Sigmoid colon (tissue), 6 donors: ENCODE measurements at regions not wholly inside any gene's neighbourhood (a gene's known extent, or its start where the extent isn't known, plus 50 kb on each side); places are given as distances from the start of the nearest gene placed in this dataset.
"Not testable (repeated sequence)": the region's sequence is repeated elsewhere in the genome, so short reads cannot be mapped to it uniquely, and the experiment has no call there.

Experiments
- DNase-seq: peaks from one replicate; pipeline ENCODE4 v3.0.0-alpha.2; 2019
- H3K27ac ChIP-seq, 4 donors: fragments of 200-600 bp; sonication (generic); one replicate each; pipeline ENCODE4 v1.5.1; 2016 to 2019; ENCODE audit warnings: mild to moderate bottlenecking in 1 of 4
- H3K27me3 ChIP-seq, 3 donors: fragments of 200-600 bp; sonication (generic); one replicate each; pipeline ENCODE4 v1.5.1; 2019; ENCODE audit warnings: mild to moderate bottlenecking in 1 of 3
- H3K36me3 ChIP-seq, 4 donors: fragments of 200-600 bp; sonication (generic); one replicate each; pipeline ENCODE4 v1.5.1; 2016 to 2019
- H3K4me1 ChIP-seq, 4 donors: fragments of 200-600 bp; sonication (generic); one replicate each; pipeline ENCODE4 v1.5.1; 2017 to 2019
- H3K4me3 ChIP-seq, 4 donors: fragments of 200-600 bp; sonication (generic); one replicate each; pipeline ENCODE4 v1.5.1; 2017 to 2019; ENCODE audit warnings: mild to moderate bottlenecking in 2 of 4, moderate library complexity in 1 of 4
- H3K9me3 ChIP-seq, 4 donors: fragments of 200-600 bp in 3 of 4; sonication (generic) in 3 of 4; one replicate each; pipeline versions ENCODE4 v1.5.1 to v1.6.1; 2013 to 2019
- EP300 ChIP-seq, 4 donors: sonication (generic); formaldehyde crosslinking; IDR thresholded peaks; one replicate each; pipeline ENCODE4 v1.6.1; 2017; ENCODE audit warnings: antibody characterized with exemption in 4 of 4
- POLR2A ChIP-seq, 2 donors: fragments of 450-650 bp; IDR thresholded peaks; one replicate each; pipeline ENCODE4 v1.6.1; 2016; ENCODE audit warnings: antibody characterized with exemption in 2 of 2, mild to moderate bottlenecking in 2 of 2, moderate library complexity in 2 of 2
- POLR2AphosphoS5 ChIP-seq, 4 donors: sonication (generic); formaldehyde crosslinking; IDR thresholded peaks; one replicate each; pipeline ENCODE4 v1.6.1; 2017; ENCODE audit warnings: antibody characterized with exemption in 4 of 4
- WGBS, 2 donors: extraction: QIAGEN DNeasy Blood & Tissue Kit; methylation state at CpG; one replicate each; pipeline ENCODE4 v1.1.7; 2013; 5-methylcytosine and 5-hydroxymethylcytosine counted together
- intact Hi-C: fragments of 100-400 bp; cut with DNase I; formaldehyde crosslinking; loops from one replicate; pipeline ENCODE4 v1.15.1; 2023
- TF ChIP-seq, protein P1 (sequence below), 4 experiments: fragments of 450-650 bp in 3 of 4; fragments of 200-600 bp in 1 of 4; IDR thresholded peaks; one replicate each; pipeline ENCODE4 v1.5.1; 2016 to 2019; ENCODE audit warnings: antibody characterized with exemption in 4 of 4, mild to moderate bottlenecking in 3 of 4, moderate library complexity in 2 of 4
- donor health status: healthy with polysubstance abuse.
- donor health status: healthy.

DNA sequence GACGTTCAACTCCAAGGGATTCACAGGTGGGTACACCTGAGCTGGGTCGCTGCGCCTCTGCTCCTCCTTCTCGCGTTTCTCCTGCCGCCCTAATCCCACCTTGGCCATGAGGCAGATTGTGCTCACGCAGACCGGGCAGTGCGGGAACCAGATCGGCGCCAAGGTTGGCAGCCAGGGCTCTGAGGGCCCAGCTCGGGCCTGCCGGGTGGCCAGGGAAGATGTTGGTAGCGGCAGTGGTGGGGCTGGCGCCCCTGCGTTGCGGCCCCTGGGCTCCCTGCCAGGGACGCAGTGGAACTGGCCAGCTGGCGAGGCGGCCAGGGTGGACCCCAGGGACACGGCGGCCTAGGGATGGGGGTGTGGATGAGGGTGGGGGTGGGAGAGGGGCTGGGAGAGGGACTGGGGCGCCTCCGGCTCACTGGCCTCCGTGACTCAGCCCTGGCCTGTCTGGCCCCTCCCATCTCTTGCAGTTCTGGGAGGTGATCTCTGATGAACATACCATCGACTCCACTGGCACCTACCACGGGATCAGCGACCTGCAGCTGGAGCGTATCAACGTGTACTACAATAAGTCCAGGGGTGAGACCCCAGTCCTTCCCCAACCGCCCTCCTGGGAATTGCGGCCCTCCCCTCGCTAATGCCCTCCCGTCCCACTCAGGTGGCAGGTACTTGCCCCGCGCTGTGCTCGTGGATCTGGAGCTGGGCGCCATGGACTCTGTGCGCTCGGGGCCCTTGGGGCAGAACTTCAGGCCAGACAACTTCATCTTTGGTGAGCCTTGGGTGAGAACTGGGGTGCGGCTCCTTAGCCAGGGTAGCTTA is 114.9 kb upstream of the ALG10B start:
- Histone ChIP-seq H3K36me3 (no peaks in the 10 kb centered on the region), H3K27ac (no peak overlapping the region), H3K27me3 (no peaks in the 10 kb centered on the region), H3K9me3 (no peaks in the 10 kb centered on the region), H3K4me1 (no peaks in the 10 kb centered on the region), H3K4me3 (no peak overlapping the region)
- intact Hi-C loops, result no loop called here
- 93 to 94% methylated on average over 41 of the region's 41 CpGs for WGBS, 2 donors
- DNase-seq, result no peak
- TF ChIP-seq POLR2A (IDR thresholded peaks at IDR 0.05) (no peak), EP300 (IDR thresholded peaks at IDR 0.05) (no peak), POLR2AphosphoS5 (IDR thresholded peaks at IDR 0.05) (no peak)
- TF ChIP-seq, protein P1, sequence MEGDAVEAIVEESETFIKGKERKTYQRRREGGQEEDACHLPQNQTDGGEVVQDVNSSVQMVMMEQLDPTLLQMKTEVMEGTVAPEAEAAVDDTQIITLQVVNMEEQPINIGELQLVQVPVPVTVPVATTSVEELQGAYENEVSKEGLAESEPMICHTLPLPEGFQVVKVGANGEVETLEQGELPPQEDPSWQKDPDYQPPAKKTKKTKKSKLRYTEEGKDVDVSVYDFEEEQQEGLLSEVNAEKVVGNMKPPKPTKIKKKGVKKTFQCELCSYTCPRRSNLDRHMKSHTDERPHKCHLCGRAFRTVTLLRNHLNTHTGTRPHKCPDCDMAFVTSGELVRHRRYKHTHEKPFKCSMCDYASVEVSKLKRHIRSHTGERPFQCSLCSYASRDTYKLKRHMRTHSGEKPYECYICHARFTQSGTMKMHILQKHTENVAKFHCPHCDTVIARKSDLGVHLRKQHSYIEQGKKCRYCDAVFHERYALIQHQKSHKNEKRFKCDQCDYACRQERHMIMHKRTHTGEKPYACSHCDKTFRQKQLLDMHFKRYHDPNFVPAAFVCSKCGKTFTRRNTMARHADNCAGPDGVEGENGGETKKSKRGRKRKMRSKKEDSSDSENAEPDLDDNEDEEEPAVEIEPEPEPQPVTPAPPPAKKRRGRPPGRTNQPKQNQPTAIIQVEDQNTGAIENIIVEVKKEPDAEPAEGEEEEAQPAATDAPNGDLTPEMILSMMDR (IDR thresholded peaks at IDR 0.05), result no peak

DNA sequence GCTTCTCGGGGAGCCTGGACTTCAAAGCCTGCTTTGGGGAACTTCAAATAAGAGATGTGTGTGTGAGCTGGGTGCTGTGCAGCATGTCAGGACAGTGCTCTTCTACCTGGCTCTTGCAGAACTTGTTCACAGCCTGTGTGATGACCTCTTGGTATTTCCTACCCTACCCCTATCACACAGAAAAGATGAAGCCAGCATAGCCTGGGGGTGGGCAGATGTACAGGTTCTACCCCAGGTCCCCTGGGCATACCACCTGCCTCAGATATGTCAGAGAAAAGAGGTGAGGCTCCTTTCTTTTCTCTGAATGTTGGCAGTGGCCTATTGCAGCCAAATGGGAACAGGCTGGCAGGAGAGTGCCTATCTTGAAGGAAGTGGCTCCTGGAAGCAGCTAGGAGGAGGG is 111.7 kb upstream of the ALG10B start:
- Histone ChIP-seq H3K36me3 (no peaks in the 10 kb centered on the region), H3K27me3 (no peaks in the 10 kb centered on the region), H3K27ac (no peak overlapping the region), H3K4me1 (no peaks in the 10 kb centered on the region), H3K9me3 (no peaks in the 10 kb centered on the region), H3K4me3 (no peak overlapping the region)
- intact Hi-C loops, result no loop called here
- TF ChIP-seq EP300 (IDR thresholded peaks at IDR 0.05) (no peak), POLR2A (IDR thresholded peaks at IDR 0.05) (no peak), POLR2AphosphoS5 (IDR thresholded peaks at IDR 0.05) (no peak)
- TF ChIP-seq, protein P1 (IDR thresholded peaks at IDR 0.05), result no peak
- no peak for DNase-seq
- 89 to 91% methylated on average over 1 of the region's 1 CpG for WGBS, 2 donors

DNA sequence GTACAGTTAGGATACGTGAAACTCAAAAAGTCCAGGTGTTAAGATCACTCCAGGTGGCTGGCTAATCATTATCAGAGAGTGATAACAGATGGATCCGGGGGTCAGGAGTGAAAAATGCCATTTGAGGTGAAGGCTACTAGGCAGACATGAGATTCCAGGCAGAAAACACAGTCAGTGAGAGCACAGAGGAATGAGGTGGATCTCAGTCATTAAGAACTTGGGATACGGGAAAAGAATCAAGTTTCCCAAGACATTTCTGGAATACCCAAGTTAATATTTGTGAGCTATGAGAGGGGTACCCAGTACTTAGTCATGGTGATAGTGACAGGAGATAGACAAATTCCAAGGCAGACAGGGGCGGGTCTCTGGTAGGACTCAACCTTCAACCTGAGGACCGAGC is 94.6 kb upstream of the ALG10B start:
- Histone ChIP-seq H3K27ac (no peak overlapping the region), H3K4me1 (no peaks in the 10 kb centered on the region), H3K27me3 (no peaks in the 10 kb centered on the region), H3K36me3 (no peaks in the 10 kb centered on the region), H3K9me3 (no peaks in the 10 kb centered on the region), H3K4me3 (no peak overlapping the region)
- WGBS, 2 donors, result 68 to 75% methylated on average over 5 of the region's 5 CpGs
- intact Hi-C loops, result no loop called here
- TF ChIP-seq, protein P1 (IDR thresholded peaks at IDR 0.05), result no peak
- TF ChIP-seq POLR2AphosphoS5 (IDR thresholded peaks at IDR 0.05) (no peak), EP300 (IDR thresholded peaks at IDR 0.05) (no peak), POLR2A (IDR thresholded peaks at IDR 0.05) (no peak)
- DNase-seq, result no peak

DNA sequence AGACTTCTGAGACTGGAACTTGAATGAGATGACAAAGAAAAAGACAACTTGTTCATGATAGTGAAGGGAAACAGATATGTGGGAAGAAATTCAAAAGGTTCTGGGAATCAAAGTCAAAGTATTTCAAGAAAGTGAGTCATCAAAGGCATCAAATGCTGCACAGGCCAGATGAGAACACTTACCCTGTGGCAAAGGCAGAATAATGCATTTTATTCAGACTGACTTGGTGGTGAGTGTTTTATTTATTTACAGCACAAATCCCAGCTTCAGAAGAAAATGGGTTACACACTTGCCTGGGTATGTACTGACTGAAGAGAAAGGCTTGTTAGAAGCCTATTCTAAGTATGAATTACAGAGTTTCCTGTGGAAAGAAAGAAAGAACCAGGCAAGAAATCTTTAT is 78.2 kb upstream of the ALG10B start:
- H3K4me1 ChIP-seq, H3K27me3 ChIP-seq, H3K9me3 ChIP-seq, intact Hi-C loops, DNase-seq, H3K36me3 ChIP-seq, H3K27ac ChIP-seq, H3K4me3 ChIP-seq: not testable (repeated sequence)

DNA sequence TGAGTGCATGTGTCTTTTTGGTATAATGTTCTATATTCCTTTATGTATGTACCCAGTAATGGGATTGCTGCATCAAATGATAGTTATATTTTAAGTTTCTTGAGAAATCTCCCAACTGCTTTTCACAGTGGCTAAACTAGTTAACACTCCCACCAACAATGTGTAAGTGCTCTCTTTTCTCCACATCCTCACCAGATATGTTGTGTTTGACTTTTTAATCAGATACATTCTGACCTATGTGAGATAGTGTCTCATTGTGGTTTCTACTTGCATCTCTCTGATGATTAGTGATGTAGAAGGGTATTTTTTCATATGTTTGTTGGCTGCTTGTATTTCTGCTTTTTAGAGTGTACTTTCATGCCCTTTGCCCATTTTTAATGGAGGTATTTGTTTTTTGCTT is 62.8 kb upstream of the ALG10B start:
- no peak for TF ChIP-seq POLR2A (IDR thresholded peaks at IDR 0.05)
- TF ChIP-seq, protein P1 (IDR thresholded peaks at IDR 0.05), result no peak
- no peak for TF ChIP-seq EP300 (IDR thresholded peaks at IDR 0.05)
- TF ChIP-seq POLR2AphosphoS5 (IDR thresholded peaks at IDR 0.05), result no peak
- H3K9me3 ChIP-seq, result peaks cover 0 to 2% (median 0%) of the 10 kb centered on the region in 4 donors
- H3K4me3 ChIP-seq, result no peak overlapping the region
- no peaks in the 10 kb centered on the region for H3K4me1 ChIP-seq
- H3K27ac ChIP-seq, result no peak overlapping the region
- no peak for DNase-seq
- H3K36me3 ChIP-seq, result no peaks in the 10 kb centered on the region
- intact Hi-C loops, result no loop called here
- H3K27me3 ChIP-seq, result no peaks in the 10 kb centered on the region
